Dermis microvascular lymphatic vessel endothelial cell (primary cell): ENCODE measurements at regions not wholly inside any gene's neighbourhood (a gene's known extent, or its start where the extent isn't known, plus 50 kb on each side); places are given as distances from the start of the nearest gene placed in this dataset.
"Not testable (repeated sequence)": the region's sequence is repeated elsewhere in the genome, so short reads cannot be mapped to it uniquely, and the experiment has no call there.

Source experiments
- DNase-seq, 2 donors: peaks; one replicate each; pipeline versions ENCODE4 v3.0.0 to v3.0.0-alpha.2; 2010; ENCODE audit warnings: low read depth in 2 of 2

DNA sequence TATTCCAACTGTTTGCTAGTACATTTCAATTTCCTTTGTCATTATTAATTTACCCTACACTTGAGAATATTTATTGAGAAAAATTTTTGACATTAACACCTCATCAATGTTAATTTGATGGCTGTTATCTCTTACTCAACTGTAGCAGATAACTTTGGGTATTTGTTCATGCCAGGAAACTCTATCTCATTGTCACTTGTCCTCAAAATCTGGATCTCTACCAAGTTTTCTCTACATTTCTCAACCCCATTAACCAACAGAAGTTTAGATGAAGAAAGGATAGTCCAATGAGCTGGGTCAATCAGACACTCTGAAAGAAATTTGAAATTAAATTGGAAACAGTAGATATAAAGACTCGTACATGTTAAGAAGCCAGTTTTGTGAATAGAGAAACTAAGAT lies 395.3 kb downstream of the TUSC1 start:
- DNase-seq: no peak

DNA sequence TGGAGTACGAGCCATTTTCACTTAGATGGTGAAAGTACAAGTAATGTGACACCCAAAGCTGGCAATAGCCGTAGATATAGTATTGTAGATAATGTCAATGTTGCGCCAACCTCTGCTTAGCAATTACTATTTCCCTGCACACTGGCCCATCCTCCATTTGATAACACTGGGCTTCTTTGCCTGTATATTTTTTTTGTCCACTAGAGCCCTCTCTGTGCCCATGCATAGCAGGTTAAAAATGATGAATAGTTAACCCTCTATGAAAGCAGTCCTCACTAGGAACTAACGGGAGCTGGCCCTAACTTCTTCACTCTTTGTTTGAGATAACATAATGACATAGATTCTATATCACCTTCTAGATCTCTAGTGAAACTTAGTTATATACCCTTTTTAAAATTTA lies 416.8 kb downstream of the TUSC1 start:
- no peak for DNase-seq

DNA sequence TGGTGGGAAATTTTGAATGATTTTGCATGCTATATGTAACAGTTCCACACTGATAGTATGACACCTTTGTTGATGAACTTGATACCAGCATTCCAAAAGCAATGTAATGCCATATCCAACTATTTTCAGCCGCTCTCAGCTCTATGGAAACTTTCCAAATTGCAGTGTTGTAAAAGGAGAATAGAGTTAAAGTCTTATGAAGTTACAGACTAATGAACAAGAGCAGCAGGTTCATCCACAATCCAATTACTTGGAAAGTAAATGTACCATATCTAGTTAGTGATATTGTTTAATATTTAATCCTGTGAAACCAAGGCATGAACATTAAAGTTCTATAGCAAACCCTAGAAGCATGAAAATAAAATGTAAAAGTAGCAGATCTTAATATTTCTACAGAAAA lies 418.2 kb downstream of the TUSC1 start:
- DNase-seq: no peak

DNA sequence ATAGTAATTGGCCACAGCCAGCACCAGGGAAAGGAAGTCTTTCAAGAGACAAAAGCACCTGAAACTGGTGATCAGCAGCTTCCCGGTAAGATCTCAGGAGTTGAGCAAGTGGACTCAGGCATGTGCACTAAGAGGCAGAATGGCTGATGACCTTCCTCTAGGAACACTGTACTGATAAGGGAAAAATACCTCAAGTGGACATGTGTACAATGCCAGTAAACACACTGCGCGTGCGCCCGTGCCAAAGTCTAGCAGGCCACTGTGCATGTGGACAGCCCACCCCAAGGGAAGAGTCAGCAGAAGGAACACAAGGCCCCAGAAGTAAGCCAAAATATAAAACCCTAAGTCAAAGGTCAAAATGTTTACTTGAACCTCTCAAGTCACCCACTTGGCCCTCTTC lies 423.0 kb downstream of the TUSC1 start:
- no peak for DNase-seq

DNA sequence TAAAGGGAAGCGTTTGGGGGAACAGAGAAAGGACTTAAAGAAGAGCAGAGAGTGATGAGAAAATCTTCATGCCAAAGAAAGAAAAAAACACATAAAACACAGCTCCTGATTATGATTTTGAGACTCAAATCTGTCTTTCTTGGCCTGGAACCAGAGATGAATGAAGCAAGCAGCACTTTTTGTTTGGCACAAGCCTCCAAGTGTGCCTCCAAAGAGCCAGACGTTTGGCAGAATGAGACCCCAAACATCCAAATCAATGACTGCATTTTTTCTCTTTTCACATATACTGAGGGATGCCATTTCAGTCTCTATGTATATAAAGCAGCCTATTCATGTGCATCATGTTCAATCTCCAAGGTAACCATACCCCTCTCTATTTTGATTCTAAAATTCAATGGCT lies 424.2 kb downstream of the TUSC1 start:
- DNase-seq: no peak

DNA sequence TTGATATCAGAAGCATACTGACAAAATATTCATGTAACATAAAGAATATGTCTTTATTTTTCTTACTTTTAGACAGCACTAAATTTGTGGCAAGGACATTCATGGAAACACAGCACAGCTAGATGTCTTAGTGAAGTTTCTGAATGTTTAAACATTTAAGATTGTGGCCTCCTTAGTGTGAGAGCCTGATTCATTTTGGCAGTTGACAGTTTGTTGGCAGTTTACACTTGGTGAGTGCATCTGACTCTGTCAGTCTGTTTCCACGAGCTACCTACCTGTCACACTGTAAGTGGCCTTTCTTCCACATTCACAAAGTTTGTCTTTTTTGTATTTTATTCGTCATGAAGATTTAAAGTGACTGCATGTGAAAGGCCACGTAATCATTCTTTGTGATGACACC lies 436.8 kb downstream of the TUSC1 start:
- no peak for DNase-seq

DNA sequence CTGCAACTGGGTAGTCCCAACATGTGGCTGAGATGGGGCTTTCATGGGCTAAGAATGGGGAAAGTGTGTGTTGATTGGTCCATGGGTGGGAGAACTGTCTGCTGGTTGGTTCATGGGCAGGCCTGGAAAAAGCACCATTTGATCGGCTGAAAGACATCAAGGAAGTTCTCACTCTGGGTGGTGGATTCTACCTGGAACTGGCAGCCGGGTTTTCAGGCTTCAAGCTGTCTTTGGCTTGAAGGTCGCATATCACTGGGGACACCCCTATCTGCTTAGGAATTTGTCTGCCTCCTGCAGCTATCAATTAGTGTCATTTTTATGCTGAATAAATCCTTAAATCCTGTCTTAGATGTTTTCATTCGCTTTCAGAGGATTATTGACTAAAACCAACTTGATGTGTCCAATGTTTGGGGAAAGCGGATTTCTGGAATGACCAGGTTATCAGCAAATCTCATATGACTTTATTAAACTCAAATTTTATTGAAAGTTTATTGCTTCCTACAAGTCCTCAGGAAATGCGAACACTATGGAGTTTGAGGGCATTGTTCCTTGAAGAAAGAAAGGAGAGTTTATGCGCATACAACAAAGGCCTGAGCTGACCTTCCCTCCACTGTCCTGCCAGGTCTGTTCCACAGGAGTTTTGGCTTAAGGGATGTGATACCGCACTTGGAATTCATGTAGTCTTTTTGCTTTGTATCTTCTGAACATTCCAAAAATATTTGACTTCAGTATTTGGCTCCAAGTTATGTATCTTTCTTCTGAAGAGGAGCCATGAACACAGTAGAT lies 451.1 kb downstream of the TUSC1 start:
- no peak for DNase-seq

DNA sequence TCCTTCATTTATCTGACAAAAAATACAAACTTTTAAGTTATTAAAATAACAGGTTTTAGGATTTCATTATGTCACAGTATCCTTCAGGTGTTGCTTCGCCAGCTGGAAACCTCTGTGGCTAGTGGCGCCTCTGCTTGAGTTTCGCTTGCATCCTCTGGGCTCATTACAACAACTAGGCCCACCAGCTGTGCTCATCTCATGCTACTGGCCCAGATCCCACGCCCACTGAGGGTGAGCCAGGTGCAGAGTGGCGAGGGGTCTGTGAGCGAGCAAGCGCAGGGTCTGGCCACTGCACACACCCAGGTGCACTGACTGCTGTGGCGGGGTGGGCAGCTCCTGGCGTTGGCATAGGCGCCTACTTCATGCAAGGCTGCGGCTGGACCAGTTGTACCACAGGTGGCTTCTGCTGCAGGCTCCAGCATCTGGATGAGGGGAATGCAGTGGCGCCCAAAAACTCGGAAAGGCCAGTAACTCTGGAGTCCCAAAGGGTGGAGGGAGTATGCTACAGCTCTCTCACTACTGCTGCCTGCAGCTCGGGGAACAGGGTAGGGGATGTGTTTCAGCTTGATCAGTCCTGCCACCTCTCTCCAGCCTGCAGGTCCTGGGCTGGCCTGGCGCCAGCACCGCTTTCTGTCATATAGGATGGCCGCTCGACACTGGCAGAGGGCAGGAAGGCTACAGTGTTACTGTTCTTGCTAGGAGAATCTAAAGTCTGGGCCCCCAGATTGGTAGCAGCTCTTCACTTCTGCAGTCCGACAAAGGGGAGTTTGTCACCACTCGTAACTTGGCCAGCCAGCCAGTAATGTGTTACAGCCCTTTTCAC lies 452.1 kb downstream of the TUSC1 start:
- DNase-seq: no peak

DNA sequence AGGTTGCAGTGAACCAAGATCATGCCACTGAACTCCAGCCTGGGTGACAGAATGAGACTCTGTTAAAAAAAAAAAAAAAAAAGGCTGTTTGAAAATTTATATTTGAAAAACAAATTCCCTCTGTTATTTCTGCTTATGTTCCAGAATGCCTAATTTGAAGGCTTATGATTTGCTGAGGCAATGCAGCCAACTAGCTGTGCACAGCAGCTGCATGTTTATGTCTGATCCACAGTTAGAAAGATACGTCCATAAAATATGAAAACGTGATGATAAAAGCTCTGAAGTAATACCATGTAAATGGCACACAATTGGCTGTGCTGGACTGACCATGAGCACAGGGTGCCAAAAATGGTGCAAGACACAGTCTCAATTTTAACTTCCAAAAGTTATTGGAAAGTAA lies 453.2 kb downstream of the TUSC1 start:
- no peak for DNase-seq

DNA sequence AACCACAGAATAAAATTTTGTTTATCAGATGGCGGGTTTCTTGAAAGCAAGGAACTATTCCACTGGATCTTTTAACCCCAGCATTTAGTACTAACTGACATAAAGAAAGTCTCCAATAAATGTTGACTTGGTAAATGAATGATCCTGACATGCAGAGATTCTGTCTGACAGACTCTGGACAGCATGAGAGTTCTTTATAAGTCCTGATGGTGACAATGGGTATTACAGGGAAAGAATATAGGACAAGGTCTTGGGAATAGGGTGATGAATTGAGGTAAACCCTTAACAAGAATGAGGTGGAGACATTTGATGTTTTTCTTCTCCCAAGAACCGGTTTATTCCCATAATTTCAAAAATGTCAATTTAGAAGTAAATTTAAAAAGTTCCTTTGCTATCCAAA lies 453.9 kb downstream of the TUSC1 start:
- no peak for DNase-seq

DNA sequence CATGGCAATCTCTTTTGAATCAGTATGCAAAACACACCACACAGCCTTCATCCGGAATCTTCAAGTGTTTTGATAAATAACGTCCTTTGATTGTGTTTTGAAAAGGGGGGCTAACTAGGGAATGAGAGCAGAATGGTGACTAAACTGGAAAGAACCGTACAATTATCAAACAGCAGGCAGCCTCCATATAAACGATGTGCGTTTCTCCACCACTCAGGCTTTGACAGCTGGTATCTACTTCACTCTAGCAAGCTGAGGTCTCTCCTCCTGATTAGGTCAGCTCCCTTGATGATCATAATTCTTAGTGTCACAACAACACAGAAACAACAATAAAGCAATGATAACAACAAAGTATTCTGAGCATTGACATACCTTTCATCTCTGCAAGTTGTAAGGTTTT lies 465.9 kb downstream of the TUSC1 start:
- no peak for DNase-seq

DNA sequence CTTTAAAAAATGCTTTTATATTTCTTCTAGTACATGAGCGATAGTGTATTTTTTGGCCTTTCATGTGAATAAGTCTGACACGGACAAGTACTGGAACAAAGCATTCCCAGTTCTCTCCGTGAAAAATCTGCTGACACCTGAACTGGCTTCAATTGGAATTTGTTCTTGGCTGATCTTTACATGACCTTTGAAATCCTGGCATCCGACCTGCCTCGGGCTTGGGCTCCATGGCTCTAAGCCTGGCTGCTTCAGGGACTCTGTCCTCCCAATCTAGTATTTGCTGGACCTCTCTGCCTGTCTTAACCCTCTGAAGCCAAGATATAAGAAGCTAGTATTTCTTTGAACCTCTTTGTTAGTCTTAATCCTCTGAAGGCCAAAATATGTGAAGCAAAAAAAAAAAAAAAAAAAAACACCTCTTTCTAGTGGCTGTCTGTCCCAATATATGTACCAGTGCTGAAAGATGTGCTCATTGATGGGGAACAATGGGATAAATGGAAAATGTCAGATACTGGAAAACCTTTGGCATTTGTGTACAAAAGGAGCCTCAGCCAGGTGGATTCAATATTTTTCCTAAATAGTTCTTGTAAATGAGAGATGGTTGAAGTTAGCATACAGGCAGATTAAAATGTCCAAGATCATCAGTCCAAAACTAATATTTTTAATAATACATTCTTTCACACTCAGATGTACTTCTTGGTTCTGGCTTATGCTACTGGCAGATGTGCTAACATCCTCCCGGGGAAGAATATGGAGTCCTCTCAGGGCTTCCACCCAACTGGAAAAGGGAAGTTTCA lies 470.6 kb downstream of the TUSC1 start:
- DNase-seq: no peak

DNA sequence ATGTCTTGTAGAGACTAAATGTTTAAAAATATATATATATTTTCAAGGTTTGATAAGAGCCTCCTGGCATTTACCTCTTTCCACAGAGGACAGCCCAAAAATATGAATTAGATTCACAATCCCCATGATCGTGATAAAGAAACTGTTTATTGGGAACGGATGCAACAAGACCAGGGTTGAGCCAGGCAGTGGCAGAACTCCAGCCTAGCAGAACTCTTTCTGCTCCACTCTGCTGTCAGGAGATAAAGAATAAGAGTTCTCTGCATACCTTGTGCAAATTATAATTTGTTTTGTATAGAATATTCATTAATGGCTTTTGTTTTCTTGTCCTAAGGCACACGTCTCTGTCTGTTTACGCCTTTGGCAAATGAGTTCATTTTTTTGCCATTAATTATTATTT lies 472.2 kb downstream of the TUSC1 start:
- DNase-seq: no peak

DNA sequence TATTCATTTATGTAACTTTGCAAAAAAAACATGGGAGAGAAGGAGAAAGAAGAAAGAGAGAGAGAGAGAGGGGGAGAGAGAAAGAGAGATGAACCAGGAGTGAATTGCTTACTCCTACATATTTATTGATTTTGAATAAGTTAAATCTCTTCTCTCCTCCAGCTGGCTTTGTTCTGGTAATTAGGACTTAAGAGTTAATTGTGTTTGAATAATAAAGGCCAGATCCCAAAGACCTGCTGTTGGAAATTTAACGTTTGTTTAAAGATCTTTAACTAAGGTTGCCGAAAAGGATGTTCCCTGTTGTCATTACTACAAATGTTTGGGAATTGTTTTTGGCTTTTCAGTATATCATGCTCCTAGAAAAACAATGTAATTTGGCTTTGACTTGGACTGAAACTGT lies 473.0 kb downstream of the TUSC1 start:
- DNase-seq: no peak

DNA sequence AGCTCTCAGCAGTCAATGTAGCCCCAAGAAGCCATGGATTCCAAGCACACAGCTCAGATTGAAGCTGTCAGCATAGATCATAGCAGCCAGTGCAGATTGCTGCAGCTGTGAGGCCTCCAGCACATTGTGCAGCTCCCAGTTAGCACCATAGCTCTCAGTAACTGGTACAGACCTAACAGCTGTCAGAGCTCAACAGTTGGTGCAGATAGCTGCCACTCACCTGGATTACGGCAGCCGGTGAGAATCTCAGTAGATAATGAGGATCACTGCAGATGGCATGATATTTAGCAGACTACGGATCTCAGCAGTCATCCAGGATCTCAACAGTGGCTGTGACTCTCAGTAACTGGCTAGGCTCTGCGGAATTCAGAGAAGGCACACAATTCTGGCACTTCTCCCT lies 500.4 kb downstream of the TUSC1 start:
- no peak for DNase-seq

DNA sequence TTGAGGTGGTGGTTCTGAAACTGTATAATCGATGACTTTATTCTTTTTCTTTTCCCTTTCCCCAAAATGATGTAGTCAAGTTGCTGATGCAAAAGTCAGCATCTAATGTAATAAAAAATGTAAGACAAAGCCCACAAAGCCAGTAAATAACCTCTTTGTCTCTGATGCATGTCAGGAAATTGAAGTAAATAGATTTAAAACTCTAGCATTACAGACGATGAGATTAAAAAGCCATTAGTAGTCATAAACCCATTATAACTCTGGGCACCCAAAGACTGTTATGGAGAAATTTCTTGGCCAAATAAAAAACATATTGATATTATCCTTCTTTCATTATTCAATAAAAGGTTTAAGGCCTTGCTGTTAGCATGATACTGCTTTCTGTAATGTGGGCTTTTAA lies 548.7 kb downstream of the TUSC1 start:
- no peak for DNase-seq

DNA sequence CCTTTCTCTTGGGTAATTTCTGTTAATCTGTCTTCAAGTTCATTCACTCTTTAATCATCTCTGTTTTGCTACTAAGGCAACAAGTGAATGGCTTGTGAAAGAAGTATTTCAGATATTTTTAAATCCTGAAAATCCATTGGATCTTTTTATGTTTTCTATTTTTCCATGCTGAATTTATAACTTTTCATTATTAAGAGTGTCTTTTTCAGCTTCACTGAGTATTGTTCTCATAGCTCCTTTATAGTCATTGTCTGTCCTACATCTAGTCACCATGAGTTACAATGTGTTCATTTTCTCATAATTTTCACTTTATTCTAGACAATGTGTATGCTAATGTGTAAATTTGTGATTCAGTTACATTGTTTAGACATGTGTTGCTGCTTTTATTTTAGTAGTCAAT lies 556.4 kb downstream of the TUSC1 start:
- DNase-seq: no peak

DNA sequence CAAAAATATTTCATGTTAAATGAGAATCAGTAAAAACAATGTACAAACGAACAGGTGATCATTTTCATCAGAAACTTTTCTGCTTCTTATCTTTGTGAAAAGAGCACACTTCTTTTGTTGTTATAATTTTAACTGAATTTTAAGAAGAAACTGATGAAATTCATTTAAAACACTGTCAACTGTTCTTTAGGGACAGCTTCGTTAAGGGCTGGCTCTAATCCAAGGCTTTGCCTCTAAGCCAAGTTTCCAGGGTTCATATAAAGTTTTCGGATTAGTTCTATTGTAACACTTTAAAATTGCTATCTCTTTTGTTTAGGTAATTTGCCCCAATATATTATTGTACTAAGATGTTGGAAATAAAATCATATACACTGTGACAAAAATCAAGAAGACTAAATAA lies 559.2 kb downstream of the TUSC1 start:
- DNase-seq: no peak

DNA sequence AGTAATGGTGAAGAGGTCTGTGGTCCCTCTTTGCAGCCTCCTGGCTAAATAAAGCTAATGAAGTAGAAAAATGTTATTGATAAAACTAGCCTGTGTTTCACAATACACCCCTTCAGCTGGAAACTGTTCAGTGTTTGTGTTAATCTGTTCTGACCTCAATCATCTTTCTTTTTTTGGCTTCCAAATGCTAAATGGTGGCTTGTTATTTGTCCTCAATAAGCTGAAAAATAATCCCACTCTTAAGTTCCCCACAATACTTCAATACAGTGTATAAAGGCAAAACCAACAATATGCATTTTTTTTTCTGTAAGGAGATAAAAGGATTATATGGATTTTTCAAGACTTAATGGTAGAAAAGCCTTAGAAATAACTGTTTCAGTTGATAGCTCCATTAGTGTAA lies 560.5 kb downstream of the TUSC1 start:
- DNase-seq: no peak

DNA sequence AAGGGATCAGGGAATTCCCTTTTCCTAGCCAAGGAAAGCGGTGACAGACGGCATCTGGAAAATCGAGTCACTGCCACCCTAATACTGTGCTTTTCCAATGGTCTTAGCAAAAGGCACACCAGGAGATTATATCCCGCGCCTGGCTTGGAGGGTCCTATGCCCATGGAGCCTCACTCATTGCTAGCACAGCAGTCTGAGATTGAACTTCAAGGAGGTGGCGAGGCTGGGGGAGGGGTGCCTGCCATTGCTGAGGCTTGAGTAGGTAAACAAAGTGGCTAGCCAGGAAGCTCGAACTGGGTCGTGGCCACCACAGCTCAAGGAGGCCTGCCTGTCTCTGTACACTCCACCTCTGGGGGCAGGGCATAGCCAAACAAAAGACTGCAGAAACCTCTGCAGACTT lies 556.5 kb upstream of the IZUMO3 start:
- DNase-seq: not testable (repeated sequence)

DNA sequence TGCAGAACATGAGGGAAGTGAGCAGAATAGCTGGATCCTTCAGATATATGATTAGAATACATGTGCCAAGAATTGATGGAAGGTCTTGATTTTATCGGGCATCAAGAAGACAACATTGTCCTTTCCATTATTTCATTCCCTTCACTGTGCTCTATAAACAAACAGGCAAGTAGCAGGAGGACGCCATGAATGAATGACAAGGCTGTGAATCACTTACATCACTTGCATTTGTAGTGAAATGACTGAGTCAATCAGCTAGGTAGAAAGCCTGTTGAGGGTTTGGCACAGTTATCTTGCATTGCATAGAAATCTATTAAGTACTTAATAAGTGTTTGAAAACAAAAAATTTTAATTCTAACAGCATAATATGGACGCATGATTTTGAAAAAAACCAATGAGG lies 548.8 kb upstream of the IZUMO3 start:
- DNase-seq: no peak

DNA sequence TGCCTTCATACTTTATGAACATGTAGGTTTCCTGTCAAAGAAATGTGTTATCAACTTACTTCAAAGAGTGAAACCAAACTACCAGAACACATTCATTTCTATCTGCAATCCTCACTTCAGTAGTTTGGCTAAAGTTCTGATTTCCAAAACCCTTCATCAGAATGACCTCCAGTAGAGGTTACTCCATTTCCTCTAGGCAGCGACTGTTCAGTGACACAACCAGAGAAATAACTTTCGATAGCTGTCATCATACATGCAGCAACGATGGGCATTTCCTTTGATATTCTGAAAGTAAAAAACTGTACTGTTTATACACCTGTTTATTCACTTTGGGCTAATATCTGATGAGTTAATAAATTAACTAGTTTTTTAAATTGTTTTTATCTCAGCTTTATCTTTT lies 532.5 kb upstream of the IZUMO3 start:
- DNase-seq: no peak
